GM19240 (cell line): ENCODE measurements at regions not wholly inside any gene's neighbourhood (a gene's known extent, or its start where the extent isn't known, plus 50 kb on each side); places are given as distances from the start of the nearest gene placed in this dataset.

Source experiments
- DNase-seq: peaks from one replicate; pipeline ENCODE4 v3.0.0; 2011; ENCODE audit warnings: low spot score; ENCODE audit not compliant: insufficient read length

DNA sequence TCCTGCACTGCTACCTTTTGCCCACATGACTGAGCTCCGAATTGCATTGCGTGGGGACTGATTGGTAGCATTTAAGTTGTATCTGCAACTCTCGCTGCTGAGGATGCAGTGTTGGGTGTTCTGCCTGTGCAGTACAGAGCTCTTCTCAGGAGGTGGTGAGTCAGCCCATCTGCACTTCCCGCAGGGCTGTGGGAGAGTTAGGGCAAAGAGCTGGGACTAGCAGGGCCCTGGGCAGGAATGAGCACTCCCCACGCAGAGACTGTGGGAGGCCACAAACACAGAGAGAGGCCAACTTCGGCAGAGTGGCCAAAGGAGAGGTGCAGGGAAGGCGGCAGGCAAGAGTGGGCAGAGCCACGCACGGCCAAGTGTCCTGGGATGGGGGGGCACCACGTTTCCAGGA is 244.7 kb downstream of the SIPA1L2 start:
- no peak for DNase-seq

- DNase-seq, result no peak
Observed at GRCh38 chr1:232384171-232384883, 245.6 kb downstream of the SIPA1L2 start.

DNA sequence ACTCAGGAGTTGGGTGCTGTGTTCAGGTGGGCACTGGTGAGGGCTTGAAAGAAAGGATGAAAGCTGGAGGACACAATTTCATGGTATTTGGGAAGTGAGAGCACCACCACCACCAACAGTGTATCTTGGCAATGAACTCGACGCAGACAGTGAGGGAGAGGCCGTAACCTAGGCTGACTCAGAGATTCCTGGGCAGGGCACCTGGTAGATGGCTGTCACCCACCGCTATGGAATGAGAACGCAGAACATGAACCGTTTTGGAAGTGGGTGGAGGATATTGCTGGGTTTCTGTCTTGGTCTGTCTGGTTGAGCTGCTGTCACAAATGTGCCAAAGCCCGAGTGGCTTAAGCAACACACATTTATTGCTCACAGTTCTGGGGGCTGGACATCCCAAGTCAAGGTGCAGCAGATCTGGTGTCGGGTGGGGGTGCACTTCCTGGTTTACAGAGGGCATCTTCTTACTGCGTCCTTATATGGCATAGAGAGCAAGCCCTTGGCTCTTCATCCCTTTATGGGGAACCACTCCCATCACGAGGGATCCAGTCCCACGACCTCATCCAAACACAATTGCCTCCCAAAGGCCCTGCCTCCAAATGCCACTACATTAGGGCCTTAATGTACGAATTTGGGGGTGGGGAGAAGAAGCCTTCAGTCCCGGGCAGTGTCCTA is 246.3 kb downstream of the SIPA1L2 start:
- DNase-seq, result no peak

DNA sequence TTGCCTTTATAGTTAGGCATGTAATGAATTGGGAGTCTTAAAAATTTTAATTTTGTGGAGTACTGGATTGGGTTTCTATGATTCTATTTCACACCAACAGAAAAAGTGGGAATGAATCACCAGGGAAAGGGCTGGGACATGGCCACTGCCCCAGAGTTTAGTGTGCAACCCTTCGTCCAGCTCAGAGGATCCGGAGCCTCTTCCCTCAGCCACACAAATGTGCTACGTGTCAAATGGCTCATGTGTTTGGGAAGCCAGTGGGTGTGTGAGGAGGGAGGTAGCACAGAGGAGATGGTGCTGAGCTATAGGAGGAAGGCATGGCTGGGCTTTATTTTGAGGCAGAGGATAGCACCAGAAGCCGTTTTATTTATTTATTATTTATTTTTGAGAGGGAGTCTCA is 247.3 kb downstream of the SIPA1L2 start:
- DNase-seq, result no peak

- no peak for DNase-seq
Observed at GRCh38 chr1:232381394-232382100, 248.4 kb downstream of the SIPA1L2 start.

DNA sequence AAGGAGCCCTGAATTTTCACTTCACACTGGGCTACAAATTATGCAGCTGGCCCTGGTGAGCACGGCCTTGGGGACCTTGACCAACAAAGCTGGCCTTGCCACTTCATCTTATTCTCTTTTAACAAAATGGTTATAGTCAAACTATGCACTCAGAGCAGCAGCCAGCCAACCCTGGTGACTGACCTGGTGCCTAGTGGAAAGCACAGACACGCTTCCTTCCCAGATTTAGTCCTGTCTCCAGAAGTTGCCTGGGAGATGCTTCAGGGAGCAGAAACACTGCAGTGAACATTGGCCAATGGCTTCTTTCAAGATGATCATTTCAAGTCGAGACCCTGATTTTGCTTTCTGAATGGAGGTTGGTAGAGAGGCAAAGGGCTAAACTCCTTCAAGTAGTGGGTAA is 249.3 kb downstream of the SIPA1L2 start:
- no peak for DNase-seq

DNA sequence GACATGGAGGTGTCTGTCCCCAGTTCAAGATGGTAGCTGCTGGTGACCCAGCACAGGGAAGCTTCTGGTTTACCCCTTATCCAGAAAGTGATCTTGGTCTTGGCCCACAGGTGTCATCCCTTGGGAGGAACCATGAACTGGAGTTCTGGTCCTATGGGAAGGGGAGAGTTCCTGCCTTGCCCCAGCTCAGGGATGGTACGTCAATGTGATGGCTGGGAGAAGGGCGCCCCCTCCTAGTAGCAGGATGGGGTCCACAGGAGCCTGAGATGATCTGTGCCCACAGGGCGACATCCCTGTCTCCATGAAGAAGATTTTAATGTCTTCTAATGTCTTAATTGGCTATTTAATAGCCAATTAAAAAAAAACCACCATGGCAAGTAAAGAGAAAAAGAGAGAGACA is 249.8 kb downstream of the SIPA1L2 start:
- no peak for DNase-seq

- no peak for DNase-seq
Observed at GRCh38 chr1:232379063-232379434, 250.9 kb downstream of the SIPA1L2 start.

- no peak for DNase-seq
Observed at GRCh38 chr1:232378266-232379062, 251.5 kb downstream of the SIPA1L2 start.

GRCh38 chr1:232377494-232377770 is 252.5 kb downstream of the SIPA1L2 start:
- DNase-seq, result no peak

- DNase-seq, result no peak
Observed at GRCh38 chr1:232376632-232377493, 253.1 kb downstream of the SIPA1L2 start.

DNA sequence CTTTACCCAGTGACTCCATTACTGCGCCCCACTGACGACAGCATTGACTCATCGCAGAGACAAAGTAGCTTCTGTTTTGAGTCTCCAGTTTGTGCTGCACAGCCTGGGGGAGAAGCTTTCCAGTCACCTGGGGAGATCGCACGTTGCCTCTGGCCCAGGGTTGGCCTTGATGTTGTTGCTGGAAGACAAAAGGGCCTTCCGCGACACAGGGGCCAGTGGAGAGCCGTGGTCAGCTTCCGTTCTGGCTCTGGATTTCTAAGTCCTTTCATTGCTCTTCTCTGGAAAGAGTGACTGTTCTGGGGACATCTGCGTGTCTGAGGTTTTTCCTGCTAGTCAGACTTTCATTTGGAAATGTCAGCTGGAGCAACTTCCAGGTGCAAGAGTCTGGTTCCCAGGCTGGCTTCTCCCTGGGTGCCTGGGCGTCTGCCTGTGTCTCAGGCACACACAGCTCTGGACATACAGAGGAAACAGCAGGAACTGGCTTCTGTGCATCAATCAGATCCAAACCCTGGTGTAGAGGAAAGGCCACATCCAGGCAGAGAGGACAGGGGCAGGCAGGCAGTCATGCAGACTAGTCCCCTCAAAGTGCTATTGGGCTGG is 257.0 kb downstream of the SIPA1L2 start:
- DNase-seq, result no peak

GRCh38 chr1:232372431-232372830 is 257.5 kb downstream of the SIPA1L2 start:
- no peak for DNase-seq

- DNase-seq, result no peak
Observed at GRCh38 chr1:232369451-232370296, 260.3 kb downstream of the SIPA1L2 start.

GRCh38 chr1:232368821-232369321 is 261.1 kb downstream of the SIPA1L2 start:
- DNase-seq, result no peak

DNA sequence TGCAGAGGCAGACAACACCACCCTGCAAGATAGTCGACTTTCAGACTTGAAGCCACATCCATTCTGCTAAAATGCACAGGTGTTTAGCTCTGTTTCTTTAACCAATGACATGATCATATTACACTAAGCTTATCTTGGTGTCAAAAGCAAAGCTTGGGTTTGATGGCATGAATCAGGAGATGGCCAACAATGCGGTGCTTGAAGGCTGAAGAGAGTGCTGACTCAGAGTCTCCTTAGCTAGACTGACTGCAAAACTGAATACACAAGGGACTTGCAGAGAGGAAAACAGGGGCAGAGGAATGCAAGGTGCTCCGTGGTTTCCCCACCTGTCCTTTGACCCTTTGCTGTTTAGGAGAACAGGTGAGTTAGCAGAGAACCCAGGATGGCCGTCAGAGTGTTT is 262.6 kb downstream of the SIPA1L2 start:
- no peak for DNase-seq

GRCh38 chr1:232364654-232365382 is 265.1 kb downstream of the SIPA1L2 start:
- DNase-seq, result no peak

DNA sequence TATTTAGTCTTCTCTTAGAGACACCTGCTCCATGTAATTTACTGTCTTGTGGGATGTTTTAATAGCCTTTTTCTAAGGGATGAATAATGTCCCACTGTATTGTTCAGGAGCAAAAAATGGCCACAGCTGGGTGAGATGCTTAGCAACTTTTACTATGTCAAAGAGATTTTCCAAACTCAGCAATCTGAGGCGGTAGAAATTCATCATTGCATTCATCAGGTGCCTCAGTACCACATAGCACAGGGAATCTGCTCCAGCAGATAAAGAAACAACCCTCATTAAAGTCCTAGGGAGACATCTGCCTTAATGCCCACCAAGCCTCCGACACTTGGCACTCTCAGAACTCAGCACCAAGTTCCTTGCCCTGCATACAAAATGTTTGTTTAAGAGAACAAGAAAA is 266.9 kb downstream of the SIPA1L2 start:
- DNase-seq, result no peak

DNA sequence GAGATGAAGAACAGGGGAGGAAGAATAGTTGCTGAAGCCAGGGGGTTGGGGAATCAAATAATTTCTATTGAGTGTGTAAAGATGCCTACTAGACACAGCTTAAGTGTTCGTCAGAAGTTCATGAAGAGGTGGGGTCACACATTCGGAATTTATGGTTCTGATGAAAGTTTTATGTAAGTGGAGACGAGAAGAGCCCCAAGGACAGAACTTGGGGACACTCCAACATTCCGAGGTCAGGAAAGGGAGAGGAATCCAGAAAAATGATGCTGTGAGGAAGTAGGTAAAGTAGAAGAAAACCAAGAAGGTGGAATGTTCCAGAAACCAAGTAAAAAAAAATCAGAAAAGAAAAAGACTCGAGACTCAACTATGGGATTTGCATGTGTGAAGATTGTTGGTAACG is 272.5 kb downstream of the SIPA1L2 start:
- DNase-seq, result no peak
